Medulla oblongata (tissue), 1 donor: ENCODE measurements at regions not wholly inside any gene's neighbourhood (a gene's known extent, or its start where the extent isn't known, plus 50 kb on each side); places are given as distances from the start of the nearest gene placed in this dataset.
"Not testable (repeated sequence)": the region's sequence is repeated elsewhere in the genome, so short reads cannot be mapped to it uniquely, and the experiment has no call there.

Experiments
- DNase-seq: peaks from one replicate; pipeline ENCODE4 v3.0.0-alpha.2; 2015; ENCODE audit errors: extremely low spot score

DNA sequence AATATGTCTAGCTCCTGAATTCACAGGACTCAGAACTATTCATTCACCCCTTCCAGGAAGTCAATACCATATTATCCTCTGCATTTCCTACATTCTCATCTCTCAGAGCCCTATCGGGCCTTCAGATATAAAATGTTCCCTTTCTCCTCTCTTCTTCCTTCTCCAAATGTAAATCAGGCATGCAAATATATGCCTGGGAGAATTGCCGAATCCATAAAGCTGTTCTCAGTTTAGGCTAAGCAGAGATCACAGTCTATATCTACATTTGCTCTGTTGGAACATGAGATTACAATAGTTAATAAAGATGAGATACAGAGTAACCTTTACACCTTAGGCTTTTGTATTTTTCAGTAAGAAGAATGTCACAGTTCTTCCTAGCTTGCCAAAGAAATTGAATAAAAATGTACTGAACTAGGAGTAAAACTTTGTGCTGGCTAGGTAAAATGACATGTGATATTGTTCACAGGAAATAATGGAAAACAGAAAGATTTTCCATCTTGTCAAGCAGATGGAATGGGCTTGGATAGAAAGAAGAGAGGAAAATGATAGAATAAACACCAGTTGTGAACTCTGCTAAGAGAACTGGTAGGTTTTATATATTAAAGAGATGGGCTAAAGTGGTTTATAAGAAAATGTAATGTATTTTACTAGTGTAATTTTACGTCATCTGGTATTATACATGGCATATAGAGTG lies 161.5 kb downstream of the NRIP1 start:
- no peak for DNase-seq

DNA sequence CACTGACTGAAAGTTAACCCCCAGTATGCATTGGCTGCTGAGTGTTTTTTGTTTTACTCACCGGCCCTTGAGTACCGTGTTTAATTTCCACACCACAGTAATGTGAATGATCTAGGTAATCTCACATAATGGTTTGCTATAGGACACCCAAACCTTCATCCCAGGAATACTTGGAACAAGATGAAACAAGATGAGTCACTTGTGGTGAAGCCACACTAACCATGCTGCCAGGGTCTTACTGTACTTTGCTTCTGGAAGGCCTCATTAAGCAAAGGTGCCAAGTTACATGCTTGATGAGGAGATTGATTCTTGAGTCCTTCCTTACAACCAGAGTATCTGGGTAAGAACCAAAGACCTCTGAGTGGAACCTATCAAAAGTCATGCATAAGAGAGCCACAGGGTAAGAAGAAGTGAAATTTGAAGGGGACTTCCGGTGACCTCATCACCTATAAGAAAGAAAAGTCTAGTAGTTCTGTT lies 163.3 kb downstream of the NRIP1 start:
- DNase-seq = no peak

GRCh38 chr21:14900611-14901010 lies 164.2 kb downstream of the NRIP1 start:
- DNase-seq = no peak

GRCh38 chr21:14900058-14900457 lies 164.7 kb downstream of the NRIP1 start:
- no peak for DNase-seq

- no peak for DNase-seq
These were observed 169.0 kb downstream of the NRIP1 start for GRCh38 chr21:14895792-14896191.

GRCh38 chr21:14890141-14890540 lies 174.7 kb downstream of the NRIP1 start:
- no peak for DNase-seq

GRCh38 chr21:14889080-14889810 lies 175.6 kb downstream of the NRIP1 start:
- no peak for DNase-seq

GRCh38 chr21:14888202-14888601 lies 176.6 kb downstream of the NRIP1 start:
- no peak for DNase-seq

DNA sequence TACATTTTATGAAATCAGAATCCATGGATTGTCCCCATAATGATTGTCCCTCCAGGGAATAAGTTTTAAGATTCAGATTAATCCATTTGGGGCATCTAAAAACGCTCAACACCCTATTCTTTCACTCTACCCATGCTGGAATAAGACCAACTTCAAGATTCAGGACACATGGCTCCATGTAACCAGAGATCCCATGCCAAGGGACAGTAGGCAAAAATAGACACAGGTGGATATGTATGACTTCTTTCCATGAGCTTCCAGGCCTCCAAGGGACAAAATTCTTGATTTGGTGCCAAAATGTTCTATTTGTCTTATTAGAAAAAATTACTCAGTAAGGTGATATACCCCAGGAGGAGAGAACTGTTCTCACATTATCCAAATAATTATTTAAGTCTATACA lies 178.8 kb downstream of the NRIP1 start:
- DNase-seq = no peak

- no peak for DNase-seq
These were observed 181.4 kb downstream of the NRIP1 start for GRCh38 chr21:14883351-14883750.

GRCh38 chr21:14882545-14882944 lies 182.3 kb downstream of the NRIP1 start:
- DNase-seq = not testable (repeated sequence)

DNA sequence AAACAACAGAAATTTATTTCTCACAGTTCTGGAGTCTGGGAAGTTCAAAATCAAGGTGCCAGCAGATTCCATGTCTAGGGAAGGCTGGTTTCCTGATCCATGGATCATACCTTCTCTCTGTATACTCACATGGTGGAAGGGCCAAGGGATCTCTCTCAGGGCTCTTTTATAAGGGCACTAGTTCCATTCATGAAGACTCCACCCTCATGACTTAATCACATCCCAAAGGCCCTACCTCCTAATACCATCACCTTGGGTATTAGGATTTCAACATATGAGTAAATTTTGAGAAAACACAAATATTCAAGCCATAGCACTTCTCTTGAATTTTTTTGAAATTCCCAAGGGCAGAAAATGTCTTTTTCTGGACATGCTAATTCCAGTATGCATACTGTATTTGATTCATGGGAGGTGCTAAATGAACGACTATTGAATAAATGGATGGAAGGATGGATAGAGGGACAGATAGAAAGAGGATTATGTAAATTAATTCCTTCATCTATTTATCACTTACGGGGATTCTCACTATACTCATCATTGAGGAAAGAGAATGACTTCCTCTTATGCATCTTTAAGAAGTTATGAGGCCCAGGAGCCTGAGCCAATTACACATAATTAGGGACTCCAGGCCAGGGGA lies 182.8 kb downstream of the NRIP1 start:
- DNase-seq = no peak

- DNase-seq = no peak
These were observed 183.9 kb downstream of the NRIP1 start for GRCh38 chr21:14880922-14881321.

DNA sequence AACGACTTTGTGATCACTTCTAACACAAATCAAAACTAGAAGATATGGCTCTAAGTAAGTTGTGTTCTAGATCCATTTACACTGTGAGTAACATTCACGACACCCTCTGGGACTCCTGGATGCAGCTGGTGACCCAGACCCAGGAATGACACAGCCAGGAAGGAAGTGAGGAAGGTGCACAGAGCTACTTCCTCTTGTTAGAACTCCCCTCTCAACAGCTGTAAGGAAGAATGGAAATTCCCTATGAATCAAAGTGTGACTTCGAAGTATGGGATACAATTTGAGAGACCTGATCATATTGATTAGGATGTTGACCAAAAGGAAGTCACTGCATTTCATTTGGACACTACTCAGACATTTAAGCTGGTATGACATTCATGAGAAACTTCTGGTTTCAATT lies 185.3 kb downstream of the NRIP1 start:
- no peak for DNase-seq

- DNase-seq = no peak
These were observed 185.8 kb downstream of the NRIP1 start for GRCh38 chr21:14878971-14879370.

DNA sequence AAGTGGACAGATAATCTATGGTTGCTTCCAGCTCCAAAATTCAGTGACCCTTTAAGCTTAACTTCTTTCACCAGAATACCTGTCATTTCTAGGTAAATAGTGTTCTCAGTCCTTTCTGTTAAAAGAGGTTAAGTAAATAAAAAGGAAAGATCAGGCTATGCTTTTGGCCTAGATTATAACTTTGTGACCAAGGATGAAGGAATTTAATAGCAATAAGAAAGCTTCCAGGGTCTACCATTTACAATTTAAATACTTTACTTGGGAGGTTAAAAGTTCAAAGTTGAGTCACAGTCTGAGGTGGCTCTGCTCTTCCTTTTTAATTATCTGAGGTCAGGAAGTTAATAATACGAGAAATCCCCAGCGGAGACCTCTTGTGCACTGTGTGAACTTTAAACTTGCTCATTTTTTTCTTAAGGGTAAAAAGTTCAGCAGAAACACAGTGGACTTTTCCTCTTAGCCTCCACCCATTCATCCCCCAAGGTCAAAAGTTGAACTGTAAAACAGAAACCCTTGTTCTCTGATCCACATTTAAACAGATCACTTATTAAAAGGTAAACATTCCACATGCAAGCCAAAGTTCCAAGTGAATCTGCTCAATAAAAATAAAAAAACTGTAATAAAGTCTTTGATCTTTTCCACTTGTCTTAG lies 187.1 kb downstream of the NRIP1 start:
- no peak for DNase-seq

DNA sequence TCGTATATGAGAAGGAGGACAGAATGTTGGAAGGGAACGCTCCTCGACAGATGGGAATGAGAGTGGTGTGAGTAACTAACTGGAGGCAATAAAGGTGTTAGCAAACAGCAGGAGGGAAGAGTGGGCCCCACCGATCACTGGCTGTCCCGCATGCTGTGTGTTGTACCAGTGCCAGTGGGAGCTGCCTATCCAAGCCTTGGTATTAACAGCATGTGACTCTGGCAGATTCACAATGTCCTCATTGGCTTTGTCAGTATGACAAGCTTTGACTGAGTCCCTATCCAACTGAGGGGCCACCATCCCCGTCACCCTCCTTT lies 188.3 kb downstream of the NRIP1 start:
- no peak for DNase-seq

DNA sequence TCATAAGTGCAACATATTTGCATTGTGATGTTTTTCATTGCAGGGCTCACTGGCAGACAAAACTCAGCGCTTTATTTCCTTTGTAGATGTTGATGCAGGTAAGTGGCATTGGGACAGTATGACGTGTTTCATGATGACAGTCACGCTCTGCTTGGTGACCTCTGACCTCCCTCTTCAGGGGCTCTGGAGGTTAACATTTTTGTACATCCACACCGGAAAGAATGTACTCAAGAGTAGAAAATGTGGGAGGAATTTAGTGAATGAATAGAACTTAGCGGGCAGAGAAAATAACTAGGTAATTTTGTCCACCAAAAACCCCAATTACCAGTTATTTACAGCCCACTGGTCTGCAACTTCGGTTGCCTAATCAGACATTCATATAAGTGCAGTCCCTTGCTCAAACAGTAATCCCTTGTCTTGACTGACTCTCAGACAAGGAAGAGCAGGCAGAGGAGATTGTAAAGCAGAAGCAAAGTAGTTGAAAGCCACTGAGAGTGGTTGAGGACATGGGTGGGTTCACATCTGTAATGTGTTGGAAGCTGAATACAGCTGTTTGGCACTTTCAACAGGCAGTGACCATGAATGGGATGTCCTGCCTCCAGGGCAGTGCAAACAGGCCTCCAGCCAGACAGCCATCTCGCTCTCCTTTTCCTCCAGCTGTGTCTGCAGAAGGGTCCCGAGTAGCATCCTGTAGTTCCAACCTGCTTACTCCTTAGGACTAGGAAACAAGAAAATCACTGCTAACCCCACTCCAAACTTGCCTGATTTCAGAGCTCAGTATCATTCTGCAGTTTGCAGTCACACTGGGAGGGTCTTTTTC lies 188.9 kb downstream of the NRIP1 start:
- DNase-seq = no peak

DNA sequence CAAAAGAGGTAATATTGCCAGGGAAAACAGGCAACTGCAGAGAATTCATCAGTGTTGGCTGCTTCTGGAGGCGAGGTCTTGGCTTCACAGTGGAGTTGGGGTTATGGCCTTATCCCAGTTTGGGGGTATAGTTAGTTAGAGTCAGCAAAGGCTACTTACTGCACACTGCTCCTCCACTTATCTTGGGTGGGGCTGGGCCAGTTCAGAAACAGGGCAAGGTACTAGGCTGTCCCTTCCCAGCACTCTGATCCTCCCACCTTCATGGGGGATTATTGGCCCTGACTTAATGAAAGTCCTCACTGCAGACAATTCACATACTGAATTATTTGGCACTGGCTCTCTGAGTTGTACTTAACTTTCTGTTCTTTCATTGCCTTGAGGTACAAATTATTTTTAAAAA lies 189.6 kb downstream of the NRIP1 start:
- DNase-seq = no peak

DNA sequence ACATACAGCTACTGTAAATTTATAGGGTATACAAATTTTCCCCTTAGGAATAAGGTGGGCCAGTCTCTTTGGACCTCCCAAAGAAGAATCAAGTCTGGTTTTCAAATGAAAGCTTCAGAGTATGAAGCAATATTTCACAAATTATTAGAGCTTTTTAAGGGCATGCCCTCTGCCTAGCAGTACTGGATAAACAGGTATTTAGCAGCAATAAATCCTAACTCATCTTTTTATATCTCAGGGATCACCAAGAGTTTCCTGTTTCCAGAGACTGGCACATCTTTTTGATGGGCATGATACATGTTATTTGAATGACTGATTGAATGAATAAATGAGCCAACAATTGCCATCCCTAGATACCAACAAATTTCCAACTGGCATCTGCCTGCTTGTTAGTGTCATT lies 190.4 kb downstream of the NRIP1 start:
- DNase-seq = no peak

DNA sequence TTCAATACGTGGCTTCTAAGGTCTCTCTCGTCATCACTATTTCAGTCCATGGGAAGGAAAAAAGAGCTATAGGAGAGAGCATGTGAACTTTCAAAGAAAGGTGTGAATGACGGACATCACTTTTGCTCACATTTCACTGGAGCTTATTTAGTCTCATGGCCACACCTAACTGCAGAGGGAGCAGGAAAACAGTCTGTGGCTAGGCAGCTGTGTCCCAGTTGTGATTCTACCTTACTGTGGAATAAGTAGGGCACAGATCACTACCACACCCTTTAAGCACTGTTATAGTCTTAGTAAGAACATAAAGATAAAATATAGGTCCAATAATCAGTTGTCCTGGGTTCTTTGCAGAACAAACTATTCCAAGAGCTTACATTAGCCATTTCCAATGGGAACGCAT lies 192.9 kb downstream of the NRIP1 start:
- DNase-seq = no peak

GRCh38 chr21:14870853-14871149 lies 194.0 kb downstream of the NRIP1 start:
- no peak for DNase-seq
